Tibial nerve (tissue), 4 donors: ENCODE measurements at regions not wholly inside any gene's neighbourhood (a gene's known extent, or its start where the extent isn't known, plus 50 kb on each side); places are given as distances from the start of the nearest gene placed in this dataset.

Experiments
- EP300 ChIP-seq, 2 donors: sonication (generic); formaldehyde crosslinking; IDR thresholded peaks; one replicate each; pipeline ENCODE4 v1.6.1; 2017; ENCODE audit warnings: antibody characterized with exemption in 2 of 2, mild to moderate bottlenecking in 1 of 2
- POLR2A ChIP-seq, 2 donors: fragments of 450-650 bp; IDR thresholded peaks; one replicate each; pipeline ENCODE4 v1.6.1; 2017; ENCODE audit warnings: antibody characterized with exemption in 2 of 2, mild to moderate bottlenecking in 2 of 2, moderate library complexity in 2 of 2
- TF ChIP-seq, protein P1 (sequence below), 5 experiments: fragments of 200-600 bp in 3 of 5; fragments of 450-650 bp in 2 of 5; sonication (generic) in 3 of 5; IDR thresholded peaks; one replicate each; pipeline ENCODE4 v1.5.1; 2016 to 2019; ENCODE audit warnings: antibody characterized with exemption in 5 of 5, mild to moderate bottlenecking in 3 of 5, moderate library complexity in 2 of 5

DNA sequence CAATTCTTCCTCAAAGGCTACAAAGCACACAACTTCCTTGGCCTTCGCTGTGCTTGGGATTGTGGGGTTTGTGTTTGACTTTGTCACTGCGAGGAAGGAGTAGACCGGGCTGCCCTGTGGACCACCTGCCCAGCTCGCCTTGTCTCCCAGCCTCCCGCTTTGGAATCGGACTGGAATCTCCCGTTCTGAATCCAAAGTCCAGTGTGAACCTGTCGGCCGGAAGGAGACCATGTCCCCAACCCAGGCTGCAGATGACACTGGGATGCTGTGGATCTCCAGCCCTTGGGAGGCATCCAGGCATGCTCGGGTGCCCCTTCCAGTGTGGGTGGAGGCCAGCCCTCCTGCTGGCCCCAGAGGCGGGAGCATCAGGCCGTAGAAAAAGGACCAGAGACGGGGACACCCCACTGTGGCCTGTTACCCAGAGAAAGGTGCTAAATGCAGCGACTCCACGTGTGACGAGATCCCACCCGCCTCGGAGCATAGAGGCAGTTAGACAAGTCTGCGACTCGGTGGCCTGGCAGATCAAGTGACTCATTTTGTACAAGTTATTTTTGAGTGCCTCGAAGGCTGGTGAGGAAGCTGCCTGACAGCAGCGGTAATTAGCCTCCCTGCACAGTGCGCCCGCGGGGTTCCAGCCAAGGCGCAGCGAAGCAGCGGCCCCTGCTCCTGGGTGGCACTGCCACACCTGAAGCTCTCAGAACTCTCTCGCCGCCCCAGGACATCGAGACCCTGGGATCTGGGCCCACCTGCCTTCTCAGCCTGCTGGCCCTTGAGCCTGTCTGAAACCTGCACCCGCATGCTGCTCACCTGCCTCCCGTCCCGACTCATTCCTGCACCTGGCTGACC, 57.5 kb downstream of the ADRA2C start:
- TF ChIP-seq, protein P1, sequence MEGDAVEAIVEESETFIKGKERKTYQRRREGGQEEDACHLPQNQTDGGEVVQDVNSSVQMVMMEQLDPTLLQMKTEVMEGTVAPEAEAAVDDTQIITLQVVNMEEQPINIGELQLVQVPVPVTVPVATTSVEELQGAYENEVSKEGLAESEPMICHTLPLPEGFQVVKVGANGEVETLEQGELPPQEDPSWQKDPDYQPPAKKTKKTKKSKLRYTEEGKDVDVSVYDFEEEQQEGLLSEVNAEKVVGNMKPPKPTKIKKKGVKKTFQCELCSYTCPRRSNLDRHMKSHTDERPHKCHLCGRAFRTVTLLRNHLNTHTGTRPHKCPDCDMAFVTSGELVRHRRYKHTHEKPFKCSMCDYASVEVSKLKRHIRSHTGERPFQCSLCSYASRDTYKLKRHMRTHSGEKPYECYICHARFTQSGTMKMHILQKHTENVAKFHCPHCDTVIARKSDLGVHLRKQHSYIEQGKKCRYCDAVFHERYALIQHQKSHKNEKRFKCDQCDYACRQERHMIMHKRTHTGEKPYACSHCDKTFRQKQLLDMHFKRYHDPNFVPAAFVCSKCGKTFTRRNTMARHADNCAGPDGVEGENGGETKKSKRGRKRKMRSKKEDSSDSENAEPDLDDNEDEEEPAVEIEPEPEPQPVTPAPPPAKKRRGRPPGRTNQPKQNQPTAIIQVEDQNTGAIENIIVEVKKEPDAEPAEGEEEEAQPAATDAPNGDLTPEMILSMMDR (IDR thresholded peaks at IDR 0.05), result no peak
- no peak for TF ChIP-seq EP300 (IDR thresholded peaks at IDR 0.05)
- TF ChIP-seq POLR2A (IDR thresholded peaks at IDR 0.05), result no peak
